ENCODE measurements at regions not wholly inside any gene's neighbourhood (a gene's known extent, or its start where the extent isn't known, plus 50 kb on each side); places are given as distances from the start of the nearest gene placed in this dataset.

DNA sequence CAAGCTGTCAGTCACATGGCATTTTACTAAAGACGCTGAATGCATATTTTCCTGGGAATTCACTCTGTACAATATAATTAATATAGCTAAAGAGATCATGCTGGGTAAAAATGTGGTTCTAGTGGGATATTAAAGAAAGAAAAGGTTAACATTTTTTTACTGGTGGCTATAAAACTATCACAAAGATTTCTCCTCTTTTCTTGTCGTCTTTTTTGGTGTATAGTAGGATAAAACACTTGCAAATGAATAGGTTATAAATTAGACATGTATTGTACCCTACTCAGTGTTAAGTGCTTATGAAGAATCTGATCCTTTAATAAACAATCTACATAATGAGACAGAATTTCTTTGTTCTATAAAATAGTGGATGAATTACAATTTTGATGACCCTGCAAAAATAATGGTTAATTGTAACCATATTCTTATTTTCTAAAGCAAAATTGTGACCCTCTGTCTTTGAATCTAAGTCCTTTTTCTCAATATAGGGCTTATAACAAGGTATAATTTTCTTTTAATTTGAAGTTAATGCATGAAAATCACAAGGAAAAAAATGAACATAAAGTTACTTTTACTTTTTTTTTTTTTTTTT is 1540.4 kb upstream of the GOT2 start:
- TF ChIP-seq POLR2AphosphoS5 (IDR thresholded peaks at IDR 0.05) = no peak
- no peak for TF ChIP-seq POLR2A (IDR thresholded peaks at IDR 0.05; ENCODE audit: low read depth)
- TF ChIP-seq, protein P1, sequence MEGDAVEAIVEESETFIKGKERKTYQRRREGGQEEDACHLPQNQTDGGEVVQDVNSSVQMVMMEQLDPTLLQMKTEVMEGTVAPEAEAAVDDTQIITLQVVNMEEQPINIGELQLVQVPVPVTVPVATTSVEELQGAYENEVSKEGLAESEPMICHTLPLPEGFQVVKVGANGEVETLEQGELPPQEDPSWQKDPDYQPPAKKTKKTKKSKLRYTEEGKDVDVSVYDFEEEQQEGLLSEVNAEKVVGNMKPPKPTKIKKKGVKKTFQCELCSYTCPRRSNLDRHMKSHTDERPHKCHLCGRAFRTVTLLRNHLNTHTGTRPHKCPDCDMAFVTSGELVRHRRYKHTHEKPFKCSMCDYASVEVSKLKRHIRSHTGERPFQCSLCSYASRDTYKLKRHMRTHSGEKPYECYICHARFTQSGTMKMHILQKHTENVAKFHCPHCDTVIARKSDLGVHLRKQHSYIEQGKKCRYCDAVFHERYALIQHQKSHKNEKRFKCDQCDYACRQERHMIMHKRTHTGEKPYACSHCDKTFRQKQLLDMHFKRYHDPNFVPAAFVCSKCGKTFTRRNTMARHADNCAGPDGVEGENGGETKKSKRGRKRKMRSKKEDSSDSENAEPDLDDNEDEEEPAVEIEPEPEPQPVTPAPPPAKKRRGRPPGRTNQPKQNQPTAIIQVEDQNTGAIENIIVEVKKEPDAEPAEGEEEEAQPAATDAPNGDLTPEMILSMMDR (IDR thresholded peaks at IDR 0.05) = no peak
- no peak for TF ChIP-seq EP300 (IDR thresholded peaks at IDR 0.05)
- Histone ChIP-seq H3K4me3 (no peak overlapping the region), H3K27ac (replicated peaks in 1 of 4) (no peak overlapping the region), H3K36me3 (no peaks in the 10 kb centered on the region), H3K9me3 (no peaks in the 10 kb centered on the region), H3K4me1 (no peaks in the 10 kb centered on the region), H3K27me3 (no peaks in the 10 kb centered on the region)
- DNase-seq (ENCODE audit: extremely low spot score) = no peak
- intact Hi-C loops (cut with DNase I) = no loop called here
- 73% methylated on average over 2 of the region's 2 CpGs for WGBS

DNA sequence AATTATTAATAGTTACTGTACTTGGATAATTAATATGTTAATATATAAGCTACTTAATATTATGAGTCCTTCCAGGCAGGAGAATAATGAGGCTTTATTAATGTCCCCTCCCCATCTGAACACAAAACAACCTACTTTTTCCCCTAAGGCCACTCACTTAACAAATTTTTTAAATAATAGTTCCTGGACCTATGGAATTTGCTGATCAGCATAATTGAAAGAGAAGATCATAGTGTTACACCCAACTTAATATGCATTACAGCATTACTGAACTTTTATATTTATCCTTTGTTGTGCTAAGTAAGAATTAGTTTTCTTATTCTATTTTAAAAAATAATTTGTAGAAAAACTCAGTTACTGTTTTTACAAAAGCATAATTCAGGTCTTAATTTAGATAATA is 1537.7 kb upstream of the GOT2 start:
- intact Hi-C loops (cut with DNase I) = no loop called here
- Histone ChIP-seq H3K4me3 (no peak overlapping the region), H3K4me1 (no peaks in the 10 kb centered on the region), H3K27ac (replicated peaks in 1 of 4) (no peak overlapping the region), H3K27me3 (no peaks in the 10 kb centered on the region), H3K9me3 (no peaks in the 10 kb centered on the region), H3K36me3 (no peaks in the 10 kb centered on the region)
- no peak for DNase-seq (ENCODE audit: extremely low spot score)
- no peak for TF ChIP-seq POLR2A (IDR thresholded peaks at IDR 0.05; ENCODE audit: low read depth)
- TF ChIP-seq POLR2AphosphoS5 (IDR thresholded peaks at IDR 0.05) = no peak
- TF ChIP-seq, protein P1 (IDR thresholded peaks at IDR 0.05) = no peak
- no peak for TF ChIP-seq EP300 (IDR thresholded peaks at IDR 0.05)

DNA sequence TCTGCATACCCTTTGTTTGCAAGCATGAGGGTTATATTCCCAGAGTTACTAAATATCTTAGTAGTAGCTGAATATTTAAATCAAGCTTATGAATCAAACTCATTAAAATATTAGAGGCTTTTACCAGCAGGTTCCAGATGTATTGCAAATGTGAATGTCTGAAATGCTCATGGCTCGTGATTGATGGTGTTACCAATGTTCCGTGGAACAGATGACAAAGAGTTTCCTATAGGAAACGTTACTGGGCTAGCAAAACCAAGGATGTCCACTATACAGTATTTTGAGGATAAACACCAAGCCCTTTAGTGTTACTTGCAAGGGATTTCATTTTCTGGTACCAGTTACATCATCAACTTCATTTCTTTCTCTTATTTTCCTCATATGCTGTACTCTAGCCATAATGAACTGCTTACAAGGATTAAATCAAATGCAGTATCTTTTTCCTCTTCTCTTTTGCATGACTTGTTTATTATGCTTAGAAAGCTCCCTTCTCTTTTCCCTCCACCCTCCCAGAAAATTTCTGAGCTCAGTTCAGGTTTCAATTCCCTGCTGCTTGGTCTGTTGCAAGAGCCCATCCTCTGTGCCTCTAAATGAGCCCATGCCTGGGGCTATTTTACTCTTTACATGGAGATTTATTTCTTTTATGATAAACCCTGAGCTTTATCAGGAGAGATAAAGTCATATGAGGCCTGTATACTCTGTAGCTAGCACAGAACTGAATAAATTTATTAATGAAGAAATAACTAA is 1537.1 kb upstream of the GOT2 start:
- TF ChIP-seq POLR2AphosphoS5 (IDR thresholded peaks at IDR 0.05) (no peak), EP300 (IDR thresholded peaks at IDR 0.05) (no peak), POLR2A (IDR thresholded peaks at IDR 0.05; ENCODE audit: low read depth) (no peak)
- TF ChIP-seq, protein P1 (IDR thresholded peaks at IDR 0.05) = no peak
- WGBS = 35% methylated on average over 3 of the region's 3 CpGs
- no peaks in the 10 kb centered on the region for H3K9me3 ChIP-seq

DNA sequence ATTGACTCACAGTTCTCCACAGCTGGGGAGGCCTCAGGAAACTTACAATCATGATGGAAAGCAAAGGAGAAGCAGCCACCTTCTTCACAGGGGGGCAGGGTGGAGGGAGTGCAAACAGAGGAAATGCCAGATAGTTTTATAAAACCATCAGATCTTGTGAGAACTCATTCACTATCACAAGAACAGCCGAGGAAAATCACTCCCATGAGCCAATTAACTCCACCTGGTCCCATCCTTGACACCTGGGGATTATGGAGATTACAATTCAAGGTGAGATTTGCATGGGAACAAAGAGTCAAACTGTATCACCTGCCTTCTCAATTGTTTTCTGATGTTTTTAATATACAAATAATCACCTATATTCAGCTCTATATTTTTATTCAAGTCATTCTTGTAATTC is 1527.3 kb upstream of the GOT2 start:
- Histone ChIP-seq H3K27ac (replicated peaks in 1 of 4) (no peak overlapping the region), H3K27me3 (no peaks in the 10 kb centered on the region), H3K4me3 (no peak overlapping the region), H3K4me1 (no peaks in the 10 kb centered on the region), H3K9me3 (no peaks in the 10 kb centered on the region), H3K36me3 (no peaks in the 10 kb centered on the region)
- TF ChIP-seq, protein P1 (IDR thresholded peaks at IDR 0.05) = no peak
- TF ChIP-seq EP300 (IDR thresholded peaks at IDR 0.05) = no peak
- TF ChIP-seq POLR2AphosphoS5 (IDR thresholded peaks at IDR 0.05) = no peak
- no peak for TF ChIP-seq POLR2A (IDR thresholded peaks at IDR 0.05; ENCODE audit: low read depth)
- DNase-seq (ENCODE audit: extremely low spot score) = no peak
- 65% methylated on average over 1 of the region's 1 CpG for WGBS
- intact Hi-C loops (cut with DNase I) = no loop called here

More for the DNA sequence above, 1537.1 kb upstream of the GOT2 start:
- H3K36me3 ChIP-seq = no peaks in the 10 kb centered on the region
- H3K27ac ChIP-seq (replicated peaks in 1 of 4) = no peak overlapping the region
- no peak overlapping the region for H3K4me3 ChIP-seq
- no peaks in the 10 kb centered on the region for H3K27me3 ChIP-seq
- intact Hi-C loops (cut with DNase I) = no loop called here
- DNase-seq (ENCODE audit: extremely low spot score) = no peak
- no peaks in the 10 kb centered on the region for H3K4me1 ChIP-seq
